ENCODE measurements at regions not wholly inside any gene's neighbourhood (a gene's known extent, or its start where the extent isn't known, plus 50 kb on each side); places are given as distances from the start of the nearest gene placed in this dataset.

DNA sequence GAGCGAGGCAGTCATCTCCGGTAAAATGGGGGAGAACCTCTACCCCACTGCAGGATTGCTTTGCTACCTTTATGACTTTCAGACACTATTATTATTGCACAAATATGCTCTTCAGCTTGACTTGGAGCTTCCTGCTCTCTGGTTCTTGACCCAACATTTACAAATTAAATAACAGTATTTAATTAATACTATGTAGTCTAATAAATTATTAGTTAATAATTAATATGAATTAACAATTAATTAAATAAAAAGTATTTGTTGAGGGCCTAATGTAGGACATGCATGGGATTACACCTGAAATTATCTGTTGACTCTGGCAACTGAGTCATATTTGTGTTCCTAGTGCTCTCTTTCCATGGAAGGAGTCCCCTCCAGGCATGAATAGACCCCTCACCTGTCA, 359.9 kb downstream of the SIPA1L2 start:
- Histone ChIP-seq H3K36me3 (ENCODE audit: control insufficient read depth in 2 of 3, insufficient read depth in 3 of 3, low read length in 3 of 3) (no peaks in the 10 kb centered on the region), H3K9me3 (ENCODE audit: control insufficient read depth in 2 of 3, low read length in 3 of 3) (no peaks in the 10 kb centered on the region), H3K27ac (ENCODE audit: low read depth, low read length) (no peak overlapping the region), H3K4me3 (ENCODE audit: low read length) (no peak overlapping the region), H3K27me3 (ENCODE audit: control insufficient read depth in 2 of 2, insufficient read depth in 2 of 2, low read length in 2 of 2) (no peaks in the 10 kb centered on the region), H3K4me1 (ENCODE audit: control insufficient read depth in 2 of 2, insufficient read depth in 2 of 2, low read length in 2 of 2) (no peaks in the 10 kb centered on the region)
- ChIA-PET POLR2A (no interaction called here), CTCF (no interaction called here)
- H3K27me3 Mint-ChIP-seq, result peaks cover 7 to 29% (median 14%) of the 10 kb centered on the region in 5 donors
- H3K4me1 Mint-ChIP-seq, result no peaks in the 10 kb centered on the region
- no peak overlapping the region for H3K4me3 Mint-ChIP-seq
- H3K9me3 Mint-ChIP-seq, result peaks cover 0 to 3% (median 0%) of the 10 kb centered on the region in 11 donors
- DNase-seq, result no peak
- intact Hi-C loops (cut with micrococcal nuclease), result no loop called here
- peaks cover 0 to 3% (median 0%) of the 10 kb centered on the region in 5 donors for H3K36me3 Mint-ChIP-seq
- no peak overlapping the region for H3K27ac Mint-ChIP-seq
- ATAC-seq, result no peak

GRCh38 chr1:232267837-232268598, 361.9 kb downstream of the SIPA1L2 start:
- ChIA-PET POLR2A (no interaction called here), CTCF (no interaction called here)
- intact Hi-C loops (cut with micrococcal nuclease), result no loop called here
- Mint-ChIP-seq H3K9me3 (peaks cover 0 to 3% (median 0%) of the 10 kb centered on the region in 11 donors), H3K27ac (no peak overlapping the region), H3K4me3 (no peak overlapping the region), H3K4me1 (no peaks in the 10 kb centered on the region), H3K27me3 (peaks cover 12 to 21% (median 19%) of the 10 kb centered on the region in 5 donors), H3K36me3 (peaks cover 0 to 3% (median 0%) of the 10 kb centered on the region in 5 donors)
- H3K4me1 ChIP-seq (ENCODE audit: control insufficient read depth in 2 of 2, insufficient read depth in 2 of 2, low read length in 2 of 2), result no peaks in the 10 kb centered on the region
- H3K27me3 ChIP-seq (ENCODE audit: control insufficient read depth in 2 of 2, insufficient read depth in 2 of 2, low read length in 2 of 2), result no peaks in the 10 kb centered on the region
- no peak for DNase-seq
- no peak overlapping the region for H3K4me3 ChIP-seq (ENCODE audit: low read length)
- ATAC-seq, result no peak
- H3K9me3 ChIP-seq (ENCODE audit: control insufficient read depth in 2 of 3, low read length in 3 of 3), result no peaks in the 10 kb centered on the region
- no peak overlapping the region for H3K27ac ChIP-seq (ENCODE audit: low read depth, low read length)
- H3K36me3 ChIP-seq (ENCODE audit: control insufficient read depth in 2 of 3, insufficient read depth in 3 of 3, low read length in 3 of 3), result no peaks in the 10 kb centered on the region

DNA sequence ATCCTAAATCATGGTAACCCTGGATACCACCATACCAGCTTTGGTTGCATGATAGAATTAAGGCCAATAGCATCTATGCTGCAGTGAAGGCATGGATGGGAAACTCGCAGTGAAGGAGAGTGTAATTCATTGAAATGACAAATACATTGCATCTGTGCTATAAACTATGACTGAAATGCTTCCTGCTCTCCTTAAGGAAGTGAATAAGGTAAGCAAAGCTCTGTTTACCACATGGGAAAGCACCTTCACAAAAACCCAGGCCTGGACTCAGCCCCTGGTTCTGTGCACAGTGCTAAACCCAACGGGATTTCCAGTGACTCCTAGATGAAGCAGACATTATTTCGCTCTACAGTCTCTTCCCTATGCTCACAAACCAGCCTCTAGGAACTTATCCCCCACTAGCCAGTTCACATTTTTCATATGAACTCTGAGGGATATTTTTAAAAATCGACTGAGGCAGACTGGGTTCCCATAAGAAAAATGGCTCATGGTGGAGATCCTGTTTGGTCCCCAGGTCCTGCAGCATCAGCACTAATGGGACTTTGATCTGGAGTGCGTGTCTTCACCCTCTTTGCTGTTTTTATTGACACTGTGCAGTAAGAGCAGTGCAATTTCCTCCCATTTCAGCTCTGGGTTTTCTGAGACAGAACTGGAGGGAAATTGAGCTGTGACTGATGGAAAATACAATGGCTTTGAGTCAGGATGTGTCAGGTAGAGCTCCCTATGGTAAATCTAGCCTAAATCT, 362.7 kb downstream of the SIPA1L2 start:
- H3K4me1 Mint-ChIP-seq, result no peaks in the 10 kb centered on the region

GRCh38 chr1:232263452-232263851, 366.5 kb downstream of the SIPA1L2 start:
- H3K27me3 ChIP-seq (ENCODE audit: control insufficient read depth in 2 of 2, insufficient read depth in 2 of 2, low read length in 2 of 2), result no peaks in the 10 kb centered on the region
- H3K27me3 Mint-ChIP-seq, result peaks cover 13 to 37% (median 22%) of the 10 kb centered on the region in 5 donors
- no peak overlapping the region for H3K27ac Mint-ChIP-seq
- H3K4me1 Mint-ChIP-seq, result no peaks in the 10 kb centered on the region
- POLR2A ChIA-PET, result no interaction called here
- ATAC-seq (no peak), DNase-seq (no peak)
- H3K4me3 ChIP-seq (ENCODE audit: low read length), result no peak overlapping the region
- no peaks in the 10 kb centered on the region for H3K9me3 Mint-ChIP-seq
- H3K4me3 Mint-ChIP-seq, result no peak overlapping the region
- no peaks in the 10 kb centered on the region for H3K36me3 ChIP-seq (ENCODE audit: control insufficient read depth in 2 of 3, insufficient read depth in 3 of 3, low read length in 3 of 3)
- H3K4me1 ChIP-seq (ENCODE audit: control insufficient read depth in 2 of 2, insufficient read depth in 2 of 2, low read length in 2 of 2), result no peaks in the 10 kb centered on the region
- no peaks in the 10 kb centered on the region for H3K36me3 Mint-ChIP-seq
- CTCF ChIA-PET, result no interaction called here
- H3K9me3 ChIP-seq (ENCODE audit: control insufficient read depth in 2 of 3, low read length in 3 of 3), result no peaks in the 10 kb centered on the region
- H3K27ac ChIP-seq (ENCODE audit: low read depth, low read length), result no peak overlapping the region
- intact Hi-C loops (cut with micrococcal nuclease), result no loop called here

More for the DNA sequence above, 362.7 kb downstream of the SIPA1L2 start:
- H3K9me3 ChIP-seq (ENCODE audit: control insufficient read depth in 2 of 3, low read length in 3 of 3), result no peaks in the 10 kb centered on the region
- H3K27me3 Mint-ChIP-seq, result peaks cover 7 to 19% (median 13%) of the 10 kb centered on the region in 5 donors
- no peak overlapping the region for H3K27ac Mint-ChIP-seq
- H3K27ac ChIP-seq (ENCODE audit: low read depth, low read length), result no peak overlapping the region
- no peak overlapping the region for H3K4me3 ChIP-seq (ENCODE audit: low read length)
- H3K4me1 ChIP-seq (ENCODE audit: control insufficient read depth in 2 of 2, insufficient read depth in 2 of 2, low read length in 2 of 2), result no peaks in the 10 kb centered on the region
- H3K36me3 ChIP-seq (ENCODE audit: control insufficient read depth in 2 of 3, insufficient read depth in 3 of 3, low read length in 3 of 3), result no peaks in the 10 kb centered on the region
- H3K27me3 ChIP-seq (ENCODE audit: control insufficient read depth in 2 of 2, insufficient read depth in 2 of 2, low read length in 2 of 2), result no peaks in the 10 kb centered on the region
- H3K4me3 Mint-ChIP-seq, result no peak overlapping the region
- intact Hi-C loops (cut with micrococcal nuclease), result no loop called here
- CTCF ChIA-PET, result no interaction called here
- no peak for DNase-seq
- POLR2A ChIA-PET, result no interaction called here
- peaks cover 0 to under 1% (median 0%) of the 10 kb centered on the region in 5 donors for H3K36me3 Mint-ChIP-seq
- H3K9me3 Mint-ChIP-seq, result no peaks in the 10 kb centered on the region
- ATAC-seq, result no peak

- Histone ChIP-seq H3K4me3 (ENCODE audit: low read length) (no peak overlapping the region), H3K36me3 (ENCODE audit: control insufficient read depth in 2 of 3, insufficient read depth in 3 of 3, low read length in 3 of 3) (no peaks in the 10 kb centered on the region), H3K27ac (ENCODE audit: low read depth, low read length) (no peak overlapping the region), H3K9me3 (ENCODE audit: control insufficient read depth in 2 of 3, low read length in 3 of 3) (no peaks in the 10 kb centered on the region), H3K27me3 (ENCODE audit: control insufficient read depth in 2 of 2, insufficient read depth in 2 of 2, low read length in 2 of 2) (no peaks in the 10 kb centered on the region), H3K4me1 (ENCODE audit: control insufficient read depth in 2 of 2, insufficient read depth in 2 of 2, low read length in 2 of 2) (no peaks in the 10 kb centered on the region)
- CTCF ChIA-PET, result no interaction called here
- Mint-ChIP-seq H3K4me3 (no peak overlapping the region), H3K27me3 (peaks cover 17 to 42% (median 27%) of the 10 kb centered on the region in 5 donors), H3K9me3 (no peaks in the 10 kb centered on the region), H3K36me3 (no peaks in the 10 kb centered on the region), H3K4me1 (no peaks in the 10 kb centered on the region), H3K27ac (no peak overlapping the region)
- no peak for DNase-seq
- no peak for ATAC-seq
- POLR2A ChIA-PET, result no interaction called here
- intact Hi-C loops (cut with micrococcal nuclease), result no loop called here
These were observed 366.9 kb downstream of the SIPA1L2 start for GRCh38 chr1:232262991-232263390.

DNA sequence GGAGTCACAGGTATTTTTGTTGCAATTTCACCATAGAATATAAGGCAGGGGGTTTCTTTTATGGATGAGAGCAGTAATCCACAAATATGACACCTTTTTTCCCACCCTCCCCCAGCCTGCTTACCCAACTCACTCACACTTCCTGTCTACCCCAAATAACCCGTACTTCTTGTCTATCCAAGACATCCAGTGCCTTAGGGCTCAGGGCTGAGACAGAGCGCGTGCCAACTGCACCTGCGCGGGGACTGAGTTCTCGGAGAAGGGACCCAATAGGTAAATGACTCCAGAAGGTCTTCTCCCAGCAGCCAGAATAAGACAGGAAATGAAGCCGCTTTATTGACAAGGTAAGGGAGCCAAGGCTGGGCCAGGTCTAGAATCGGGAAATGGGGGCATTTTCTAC, 369.1 kb downstream of the SIPA1L2 start:
- H3K27me3 Mint-ChIP-seq, result peaks cover 18 to 44% (median 26%) of the 10 kb centered on the region in 5 donors
- no peaks in the 10 kb centered on the region for H3K27me3 ChIP-seq (ENCODE audit: control insufficient read depth in 2 of 2, insufficient read depth in 2 of 2, low read length in 2 of 2)
- CTCF ChIA-PET, result no interaction called here
- no peak overlapping the region for H3K4me3 ChIP-seq (ENCODE audit: low read length)
- DNase-seq (no peak), ATAC-seq (no peak)
- H3K27ac ChIP-seq (ENCODE audit: low read depth, low read length), result no peak overlapping the region
- no peaks in the 10 kb centered on the region for H3K4me1 Mint-ChIP-seq
- no peaks in the 10 kb centered on the region for H3K36me3 Mint-ChIP-seq
- H3K36me3 ChIP-seq (ENCODE audit: control insufficient read depth in 2 of 3, insufficient read depth in 3 of 3, low read length in 3 of 3), result no peaks in the 10 kb centered on the region
- POLR2A ChIA-PET, result no interaction called here
- no peaks in the 10 kb centered on the region for H3K9me3 Mint-ChIP-seq
- no peaks in the 10 kb centered on the region for H3K9me3 ChIP-seq (ENCODE audit: control insufficient read depth in 2 of 3, low read length in 3 of 3)
- H3K4me3 Mint-ChIP-seq, result no peak overlapping the region
- H3K4me1 ChIP-seq (ENCODE audit: control insufficient read depth in 2 of 2, insufficient read depth in 2 of 2, low read length in 2 of 2), result no peaks in the 10 kb centered on the region
- intact Hi-C loops (cut with micrococcal nuclease), result no loop called here
- no peak overlapping the region for H3K27ac Mint-ChIP-seq

GRCh38 chr1:232260045-232260444, 369.9 kb downstream of the SIPA1L2 start:
- H3K27me3 Mint-ChIP-seq, result peaks cover 18 to 44% (median 26%) of the 10 kb centered on the region in 5 donors
- no peaks in the 10 kb centered on the region for H3K36me3 Mint-ChIP-seq
- no peak for DNase-seq
- no peaks in the 10 kb centered on the region for H3K9me3 Mint-ChIP-seq
- H3K27me3 ChIP-seq (ENCODE audit: control insufficient read depth in 2 of 2, insufficient read depth in 2 of 2, low read length in 2 of 2), result no peaks in the 10 kb centered on the region
- no peaks in the 10 kb centered on the region for H3K4me1 Mint-ChIP-seq
- no peaks in the 10 kb centered on the region for H3K4me1 ChIP-seq (ENCODE audit: control insufficient read depth in 2 of 2, insufficient read depth in 2 of 2, low read length in 2 of 2)
- ATAC-seq, result no peak
- ChIA-PET POLR2A (no interaction called here), CTCF (no interaction called here)
- intact Hi-C loops (cut with micrococcal nuclease), result no loop called here
- no peak overlapping the region for H3K4me3 ChIP-seq (ENCODE audit: low read length)
- H3K4me3 Mint-ChIP-seq, result no peak overlapping the region
- no peaks in the 10 kb centered on the region for H3K36me3 ChIP-seq (ENCODE audit: control insufficient read depth in 2 of 3, insufficient read depth in 3 of 3, low read length in 3 of 3)
- no peaks in the 10 kb centered on the region for H3K9me3 ChIP-seq (ENCODE audit: control insufficient read depth in 2 of 3, low read length in 3 of 3)
- H3K27ac ChIP-seq (ENCODE audit: low read depth, low read length), result no peak overlapping the region
- no peak overlapping the region for H3K27ac Mint-ChIP-seq

All from naive thymus-derived CD4-positive, alpha-beta T cell (primary cell).